ENCODE measurements at regions not wholly inside any gene's neighbourhood (a gene's known extent, or its start where the extent isn't known, plus 50 kb on each side); places are given as distances from the start of the nearest gene placed in this dataset.

GRCh38 chr15:97790180-97790579 is 170.3 kb upstream of the ARRDC4 start:
- DNase-seq (ENCODE audit: low spot score), result no peak

- DNase-seq (ENCODE audit: low spot score), result no peak
Observed at GRCh38 chr15:97791824-97792792, 168.4 kb upstream of the ARRDC4 start.

GRCh38 chr15:97804950-97805349 is 155.6 kb upstream of the ARRDC4 start:
- no peak for DNase-seq (ENCODE audit: low spot score)

GRCh38 chr15:97806766-97807165 is 153.7 kb upstream of the ARRDC4 start:
- DNase-seq (ENCODE audit: low spot score), result no peak

- DNase-seq (ENCODE audit: low spot score), result no peak
Observed at GRCh38 chr15:97815835-97816234, 144.7 kb upstream of the ARRDC4 start.

GRCh38 chr15:97817276-97817890 is 143.1 kb upstream of the ARRDC4 start:
- DNase-seq (ENCODE audit: low spot score), result no peak

GRCh38 chr15:97836003-97836402 is 124.5 kb upstream of the ARRDC4 start:
- no peak for DNase-seq (ENCODE audit: low spot score)

GRCh38 chr15:97837896-97838295 is 122.6 kb upstream of the ARRDC4 start:
- no peak for DNase-seq (ENCODE audit: low spot score)

- no peak for DNase-seq (ENCODE audit: low spot score)
Observed at GRCh38 chr15:97838606-97839210, 121.8 kb upstream of the ARRDC4 start.

- DNase-seq (ENCODE audit: low spot score), result no peak
Observed at GRCh38 chr15:97840501-97840900, 120.0 kb upstream of the ARRDC4 start.

- no peak for DNase-seq (ENCODE audit: low spot score)
Observed at GRCh38 chr15:97841558-97841957, 118.9 kb upstream of the ARRDC4 start.

- no peak for DNase-seq (ENCODE audit: low spot score)
Observed at GRCh38 chr15:97849183-97849582, 111.3 kb upstream of the ARRDC4 start.

GRCh38 chr15:97858296-97858695 is 102.2 kb upstream of the ARRDC4 start:
- no peak for DNase-seq (ENCODE audit: low spot score)

- no peak for DNase-seq (ENCODE audit: low spot score)
Observed at GRCh38 chr15:97861529-97862260, 98.8 kb upstream of the ARRDC4 start.

- no peak for DNase-seq (ENCODE audit: low spot score)
Observed at GRCh38 chr15:97866959-97867358, 93.5 kb upstream of the ARRDC4 start.

- DNase-seq (ENCODE audit: low spot score), result no peak
Observed at GRCh38 chr15:97867870-97868269, 92.6 kb upstream of the ARRDC4 start.

GRCh38 chr15:97868981-97869380 is 91.5 kb upstream of the ARRDC4 start:
- DNase-seq (ENCODE audit: low spot score), result no peak

GRCh38 chr15:97870771-97871170 is 89.7 kb upstream of the ARRDC4 start:
- DNase-seq (ENCODE audit: low spot score), result no peak

- no peak for DNase-seq (ENCODE audit: low spot score)
Observed at GRCh38 chr15:97874139-97874538, 86.4 kb upstream of the ARRDC4 start.

- no peak for DNase-seq (ENCODE audit: low spot score)
Observed at GRCh38 chr15:97875025-97875512, 85.4 kb upstream of the ARRDC4 start.

- no peak for DNase-seq (ENCODE audit: low spot score)
Observed at GRCh38 chr15:97875513-97876280, 84.8 kb upstream of the ARRDC4 start.
